ENCODE measurements at regions not wholly inside any gene's neighbourhood (a gene's known extent, or its start where the extent isn't known, plus 50 kb on each side); places are given as distances from the start of the nearest gene placed in this dataset.
A peak's percentile ranks its signal among the peaks of the same experiment; 100 is the strongest.

DNA sequence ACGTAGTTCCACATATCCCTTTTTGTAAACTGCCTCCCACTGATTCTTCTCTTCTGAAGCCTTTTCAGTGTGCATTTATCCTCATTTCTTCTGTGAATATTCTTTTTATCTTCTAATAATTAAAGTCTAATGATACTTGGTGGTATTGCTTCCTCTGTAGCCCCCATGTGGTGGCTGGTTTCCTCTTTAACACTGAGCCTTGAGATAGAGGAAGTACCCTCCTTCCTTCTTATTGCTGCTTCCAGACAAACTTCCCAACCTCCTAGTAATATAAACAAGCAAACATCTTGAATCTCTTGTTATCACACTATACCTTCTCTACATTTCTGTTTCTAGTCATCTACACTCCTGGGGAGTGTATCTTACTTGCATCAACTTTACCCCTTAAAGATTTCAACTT is 310.5 kb upstream of the GIMD1 start:
- CTCF ChIA-PET: no interaction called here
- no peak overlapping the region for H3K4me3 Mint-ChIP-seq
- no peak for ATAC-seq (ENCODE audit: poor library complexity)
- Histone ChIP-seq H3K36me3 (ENCODE audit: insufficient read depth, low read length) (no peaks in the 10 kb centered on the region), H3K4me1 (ENCODE audit: insufficient read depth, low read length) (no peaks in the 10 kb centered on the region), H3K27ac (ENCODE audit: low read depth in 1 of 2, low read length in 2 of 2) (no peak overlapping the region), H3K27me3 (ENCODE audit: control insufficient read depth in 1 of 2, insufficient read depth in 2 of 2, low read length in 2 of 2) (no peaks in the 10 kb centered on the region), H3K4me3 (ENCODE audit: low read length) (no peak overlapping the region), H3K9me3 (ENCODE audit: control insufficient read depth in 1 of 2, insufficient read depth in 1 of 2, low read length in 2 of 2) (peaks cover 4 to 9% of the 10 kb centered on the region in 2 experiments)
- no peaks in the 10 kb centered on the region for H3K4me1 Mint-ChIP-seq (ENCODE audit: low read depth)
- H3K9me3 Mint-ChIP-seq: peaks cover 6% of the 10 kb centered on the region
- POLR2A ChIA-PET: no interaction called here
- intact Hi-C loops (cut with DNase I, micrococcal nuclease): no loop called here
- TF ChIP-seq, protein P1, sequence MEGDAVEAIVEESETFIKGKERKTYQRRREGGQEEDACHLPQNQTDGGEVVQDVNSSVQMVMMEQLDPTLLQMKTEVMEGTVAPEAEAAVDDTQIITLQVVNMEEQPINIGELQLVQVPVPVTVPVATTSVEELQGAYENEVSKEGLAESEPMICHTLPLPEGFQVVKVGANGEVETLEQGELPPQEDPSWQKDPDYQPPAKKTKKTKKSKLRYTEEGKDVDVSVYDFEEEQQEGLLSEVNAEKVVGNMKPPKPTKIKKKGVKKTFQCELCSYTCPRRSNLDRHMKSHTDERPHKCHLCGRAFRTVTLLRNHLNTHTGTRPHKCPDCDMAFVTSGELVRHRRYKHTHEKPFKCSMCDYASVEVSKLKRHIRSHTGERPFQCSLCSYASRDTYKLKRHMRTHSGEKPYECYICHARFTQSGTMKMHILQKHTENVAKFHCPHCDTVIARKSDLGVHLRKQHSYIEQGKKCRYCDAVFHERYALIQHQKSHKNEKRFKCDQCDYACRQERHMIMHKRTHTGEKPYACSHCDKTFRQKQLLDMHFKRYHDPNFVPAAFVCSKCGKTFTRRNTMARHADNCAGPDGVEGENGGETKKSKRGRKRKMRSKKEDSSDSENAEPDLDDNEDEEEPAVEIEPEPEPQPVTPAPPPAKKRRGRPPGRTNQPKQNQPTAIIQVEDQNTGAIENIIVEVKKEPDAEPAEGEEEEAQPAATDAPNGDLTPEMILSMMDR (IDR thresholded peaks at IDR 0.05): no peak
- H3K27me3 Mint-ChIP-seq: no peaks in the 10 kb centered on the region
- H3K27ac Mint-ChIP-seq: no peak overlapping the region
- DNase-seq: no peak
- H3K36me3 Mint-ChIP-seq (ENCODE audit: low read depth): no peaks in the 10 kb centered on the region

DNA sequence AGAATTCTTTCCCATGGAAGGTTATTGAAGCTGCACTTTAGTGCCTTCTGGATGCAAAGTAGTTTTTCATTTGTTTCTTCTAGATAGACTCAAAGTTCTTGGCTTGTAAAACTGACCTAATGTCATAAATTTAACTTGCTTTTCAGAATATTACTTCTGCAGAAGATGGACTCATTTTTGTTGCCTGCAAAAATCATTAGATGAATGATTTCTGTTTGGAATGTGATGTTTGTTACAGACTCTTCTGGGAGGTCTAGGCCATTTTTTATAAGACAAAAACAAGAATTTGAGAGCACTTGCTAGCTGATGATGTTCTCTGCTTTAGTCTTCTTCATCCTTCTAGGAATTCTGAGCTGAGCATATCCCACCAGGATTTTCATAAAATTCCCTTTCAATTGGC is 308.6 kb upstream of the GIMD1 start:
- ChIA-PET CTCF (no interaction called here), POLR2A (no interaction called here)
- Mint-ChIP-seq H3K4me3 (no peak overlapping the region), H3K9me3 (peaks cover 4% of the 10 kb centered on the region), H3K27me3 (no peaks in the 10 kb centered on the region), H3K27ac (no peak overlapping the region), H3K36me3 (ENCODE audit: low read depth) (no peaks in the 10 kb centered on the region), H3K4me1 (ENCODE audit: low read depth) (no peaks in the 10 kb centered on the region)
- TF ChIP-seq, protein P1 (IDR thresholded peaks at IDR 0.05): no peak
- DNase-seq (no peak), ATAC-seq (ENCODE audit: poor library complexity) (no peak)
- no peaks in the 10 kb centered on the region for H3K36me3 ChIP-seq (ENCODE audit: insufficient read depth, low read length)
- H3K27ac ChIP-seq (ENCODE audit: low read depth in 1 of 2, low read length in 2 of 2): no peak overlapping the region
- no peaks in the 10 kb centered on the region for H3K4me1 ChIP-seq (ENCODE audit: insufficient read depth, low read length)
- no peak overlapping the region for H3K4me3 ChIP-seq (ENCODE audit: low read length)
- H3K9me3 ChIP-seq (ENCODE audit: control insufficient read depth in 1 of 2, insufficient read depth in 1 of 2, low read length in 2 of 2): peaks cover 4 to 9% of the 10 kb centered on the region in 2 experiments
- intact Hi-C loops (cut with DNase I, micrococcal nuclease): no loop called here
- no peaks in the 10 kb centered on the region for H3K27me3 ChIP-seq (ENCODE audit: control insufficient read depth in 1 of 2, insufficient read depth in 2 of 2, low read length in 2 of 2)

DNA sequence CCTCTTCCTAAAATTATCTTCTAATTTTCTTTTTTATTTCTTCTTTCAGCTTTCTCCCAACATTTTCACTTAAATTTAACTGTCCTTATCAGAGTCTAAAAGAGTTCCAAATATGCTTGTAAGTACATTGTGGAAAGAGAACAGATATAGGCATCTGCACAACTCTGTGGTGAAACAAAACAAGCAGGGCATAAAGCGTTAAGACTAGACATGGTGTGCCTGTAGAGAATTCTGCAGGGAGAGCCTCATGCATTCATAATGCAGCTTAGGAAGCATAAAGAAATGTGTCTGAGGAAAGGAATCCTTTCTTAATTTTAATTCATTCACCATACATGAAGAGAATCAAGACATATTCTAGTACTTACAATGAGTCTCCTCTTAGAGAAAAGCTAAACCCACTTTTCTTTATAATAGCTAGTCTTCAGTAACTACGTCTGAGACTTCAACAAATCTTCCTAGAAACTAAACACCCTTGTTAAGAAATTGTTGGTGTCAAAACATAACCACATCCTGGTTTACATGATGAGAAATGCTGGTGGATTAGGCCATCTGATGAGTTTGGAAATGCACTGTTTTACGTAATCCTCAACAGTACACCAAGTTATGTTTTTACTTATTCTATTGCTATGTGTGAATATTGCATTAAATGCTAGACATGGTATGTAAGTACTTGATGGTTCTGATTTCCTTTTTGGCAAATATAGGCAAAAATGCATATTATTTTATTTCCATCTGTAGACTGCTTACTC is 307.8 kb upstream of the GIMD1 start:
- DNase-seq (peak in 3 of 14 experiments; percentile 3 to 46 (median 36)), ATAC-seq (ENCODE audit: poor library complexity) (no peak)
- intact Hi-C loops (cut with DNase I, micrococcal nuclease): no loop called here
- Histone ChIP-seq H3K27me3 (ENCODE audit: control insufficient read depth in 1 of 2, insufficient read depth in 2 of 2, low read length in 2 of 2) (no peaks in the 10 kb centered on the region), H3K9me3 (ENCODE audit: control insufficient read depth in 1 of 2, insufficient read depth in 1 of 2, low read length in 2 of 2) (peaks cover 3 to 4% of the 10 kb centered on the region in 2 experiments), H3K27ac (ENCODE audit: low read depth in 1 of 2, low read length in 2 of 2) (no peak overlapping the region), H3K4me1 (ENCODE audit: insufficient read depth, low read length) (no peaks in the 10 kb centered on the region), H3K4me3 (ENCODE audit: low read length) (no peak overlapping the region), H3K36me3 (ENCODE audit: insufficient read depth, low read length) (no peaks in the 10 kb centered on the region)
- no peak overlapping the region for H3K4me3 Mint-ChIP-seq
- H3K4me1 Mint-ChIP-seq (ENCODE audit: low read depth): no peaks in the 10 kb centered on the region
- TF ChIP-seq, protein P1 (IDR thresholded peaks at IDR 0.05): no peak
- H3K27me3 Mint-ChIP-seq: no peaks in the 10 kb centered on the region
- no peaks in the 10 kb centered on the region for H3K36me3 Mint-ChIP-seq (ENCODE audit: low read depth)
- no peak overlapping the region for H3K27ac Mint-ChIP-seq
- ChIA-PET CTCF (no interaction called here), POLR2A (no interaction called here)
- peaks cover 2% of the 10 kb centered on the region for H3K9me3 Mint-ChIP-seq
